ENCODE measurements at regions not wholly inside any gene's neighbourhood (a gene's known extent, or its start where the extent isn't known, plus 50 kb on each side); places are given as distances from the start of the nearest gene placed in this dataset.

GRCh38 chr6:62345962-62346689 lies 60.1 kb upstream of the KHDRBS2 start:
- Histone ChIP-seq H3K27ac (ENCODE audit: low read length) (no peak overlapping the region), H3K27me3 (ENCODE audit: control insufficient read depth, insufficient read depth, low read length) (no peaks in the 10 kb centered on the region), H3K9me3 (ENCODE audit: control insufficient read depth, insufficient read depth, low read depth, low read length) (no peaks in the 10 kb centered on the region), H3K4me3 (ENCODE audit: low read depth in 2 of 2, low read length in 2 of 2) (no peak overlapping the region), H3K4me1 (ENCODE audit: control insufficient read depth, insufficient read depth, low read length) (no peaks in the 10 kb centered on the region), H3K36me3 (ENCODE audit: control insufficient read depth, insufficient read depth, low read length) (no peaks in the 10 kb centered on the region)
- ATAC-seq (no peak), DNase-seq (ENCODE audit: low read depth, low spot score) (no peak)
- TF ChIP-seq SIN3A (IDR thresholded peaks at IDR 0.05; ENCODE audit: borderline replicate concordance, insufficient read depth, low read depth, low read length) (no peak), REST (IDR thresholded peaks at IDR 0.05; ENCODE audit: insufficient read depth in 1 of 2, low read depth in 2 of 2, low read length in 1 of 2) (no peak), CTCF (IDR thresholded peaks at IDR 0.05) (no peak), POLR2AphosphoS5 (IDR thresholded peaks at IDR 0.05; ENCODE audit: low read depth, low read length) (no peak), TCF7L2 (IDR thresholded peaks at IDR 0.05; ENCODE audit: low read depth, low read length) (no peak)
- POLR2A ChIA-PET, result no interaction called here
- CTCF ChIA-PET, result no interaction called here
- intact Hi-C loops (cut with micrococcal nuclease; ENCODE audit: unreplicated experiment), result no loop called here
- in situ Hi-C loops (cut with HindIII; ENCODE audit: low pct_unique_long_range_greater_than_20kb, low sequenced_read_pairs), result no loop called here
- no TSS peak for BruUV-seq (replicated peaks)

- no peaks in the 10 kb centered on the region for H3K9me3 ChIP-seq (ENCODE audit: control insufficient read depth, insufficient read depth, low read depth, low read length)
- ChIA-PET CTCF (no interaction called here), POLR2A (no interaction called here)
- H3K4me3 ChIP-seq (ENCODE audit: low read depth in 2 of 2, low read length in 2 of 2), result no peak overlapping the region
- H3K4me1 ChIP-seq (ENCODE audit: control insufficient read depth, insufficient read depth, low read length), result no peaks in the 10 kb centered on the region
- DNase-seq (ENCODE audit: low read depth, low spot score), result no peak
- BruUV-seq (replicated peaks), result no TSS peak
- TF ChIP-seq REST (IDR thresholded peaks at IDR 0.05; ENCODE audit: insufficient read depth in 1 of 2, low read depth in 2 of 2, low read length in 1 of 2) (no peak), CTCF (IDR thresholded peaks at IDR 0.05) (no peak), POLR2AphosphoS5 (IDR thresholded peaks at IDR 0.05; ENCODE audit: low read depth, low read length) (no peak), SIN3A (IDR thresholded peaks at IDR 0.05; ENCODE audit: borderline replicate concordance, insufficient read depth, low read depth, low read length) (no peak), TCF7L2 (IDR thresholded peaks at IDR 0.05; ENCODE audit: low read depth, low read length) (no peak)
- no peaks in the 10 kb centered on the region for H3K36me3 ChIP-seq (ENCODE audit: control insufficient read depth, insufficient read depth, low read length)
- no peaks in the 10 kb centered on the region for H3K27me3 ChIP-seq (ENCODE audit: control insufficient read depth, insufficient read depth, low read length)
- no peak overlapping the region for H3K27ac ChIP-seq (ENCODE audit: low read length)
- in situ Hi-C loops (cut with HindIII; ENCODE audit: low pct_unique_long_range_greater_than_20kb, low sequenced_read_pairs), result no loop called here
- intact Hi-C loops (cut with micrococcal nuclease; ENCODE audit: unreplicated experiment), result no loop called here
- ATAC-seq, result no peak
Observed at GRCh38 chr6:62345446-62345845, 59.4 kb upstream of the KHDRBS2 start.
